IMR-90 (cell line): ENCODE measurements at regions not wholly inside any gene's neighbourhood (a gene's known extent, or its start where the extent isn't known, plus 50 kb on each side); places are given as distances from the start of the nearest gene placed in this dataset.

Experiments
- ATAC-seq: fragments of 200-7000 bp; cut with Tn5 transposase; 2 replicates; pipeline ENCODE4 v1.9.1; 2020; ENCODE audit warnings: low read depth, mild to moderate bottlenecking, moderate library complexity
- BruUV-seq: library from RNA; stranded (reverse); fragments of 400-500 nt; replicated peaks from 2 replicates; lab custom pipeline; 2021; lab: Mats Ljungman, UMichigan
- CTCF ChIA-PET: fragments of 300-600 bp; formaldehyde crosslinking; extraction: SDS; loops from one replicate; lab custom pipeline; 2021; ENCODE audit warnings: antibody characterized with exemption; lab: Yijun Ruan, JAX
- POLR2A ChIA-PET: fragments of 300-600 bp; sonication (Branson Sonifier 250); formaldehyde crosslinking; loops from one replicate; lab custom pipeline; 2022; ENCODE audit warnings: antibody characterized with exemption; ENCODE audit not compliant: unreplicated experiment; lab: Charles Lee
- DNase-seq: peaks from one replicate; pipeline ENCODE4 v3.0.0; 2013
- H2AFZ ChIP-seq: replicated peaks from 2 replicates; pipeline ENCODE3; 2013; ENCODE audit warnings: low read length, mild to moderate bottlenecking; ENCODE audit not compliant: poor library complexity
- H2AK5ac ChIP-seq: 2 replicates; pipeline ENCODE4 v1.6.1; 2013; ENCODE audit warnings: low read depth, low read length, inconsistent platforms
- H2AK9ac ChIP-seq: replicated peaks from 2 replicates; pipeline ENCODE3; 2013; ENCODE audit warnings: mild to moderate bottlenecking, low read depth, low read length, moderate library complexity; ENCODE audit not compliant: poor library complexity
- H2BK120ac ChIP-seq: 2 replicates; pipeline ENCODE4 v1.6.1; 2013; ENCODE audit warnings: low read depth, low read length, inconsistent platforms
- H2BK15ac ChIP-seq: 3 replicates; pipeline ENCODE4 v1.6.1; 2013; ENCODE audit warnings: low read depth, low read length, inconsistent platforms
- H2BK20ac ChIP-seq: 2 replicates; pipeline ENCODE4 v1.6.1; 2013; ENCODE audit warnings: low read depth, mild to moderate bottlenecking, inconsistent platforms, low read length, moderate library complexity
- H2BK5ac ChIP-seq: 2 replicates; pipeline ENCODE4 v1.6.1; 2013; ENCODE audit warnings: mild to moderate bottlenecking, low read depth, low read length, inconsistent platforms; ENCODE audit not compliant: poor library complexity, severe bottlenecking
- H3K14ac ChIP-seq: replicated peaks from 2 replicates; pipeline ENCODE4 v1.6.1; 2013; ENCODE audit warnings: low read depth, low read length, inconsistent platforms
- H3K18ac ChIP-seq: 2 replicates; pipeline ENCODE4 v1.6.1; 2013; ENCODE audit warnings: low read depth, low read length, control low read depth
- H3K23ac ChIP-seq: 2 replicates; pipeline ENCODE4 v1.6.1; 2013; ENCODE audit warnings: low read depth, low read length, inconsistent platforms
- H3K27ac ChIP-seq: 2 replicates; pipeline ENCODE4 v1.5.1; 2013; ENCODE audit warnings: mild to moderate bottlenecking, control low read depth, low read length; ENCODE audit not compliant: insufficient read depth
- H3K27me3 ChIP-seq: 2 replicates; pipeline ENCODE4 v1.6.1; 2013; ENCODE audit warnings: low read length; ENCODE audit not compliant: control insufficient read depth, insufficient read depth
- H3K36me3 ChIP-seq: 2 replicates; pipeline ENCODE4 v1.6.1; 2013; ENCODE audit warnings: low read length, mixed read lengths; ENCODE audit not compliant: control insufficient read depth, insufficient read depth
- H3K4ac ChIP-seq: 2 replicates; pipeline ENCODE4 v1.6.1; 2013; ENCODE audit warnings: low read depth, low read length, inconsistent platforms
- H3K4me1 ChIP-seq: 2 replicates; pipeline ENCODE4 v1.6.1; 2013; ENCODE audit warnings: low read length, mixed read lengths; ENCODE audit not compliant: control insufficient read depth, insufficient read depth
- H3K4me2 ChIP-seq: 2 replicates; pipeline ENCODE4 v1.6.1; 2013; ENCODE audit warnings: low read depth, mild to moderate bottlenecking, control low read depth, low read length, moderate library complexity
- H3K4me3 ChIP-seq: 2 replicates; pipeline ENCODE4 v1.5.1; 2013; ENCODE audit warnings: low read depth, mild to moderate bottlenecking, control low read depth, low read length, moderate library complexity; ENCODE audit not compliant: insufficient read depth
- H3K56ac ChIP-seq: 2 replicates; pipeline ENCODE4 v1.6.1; 2013; ENCODE audit warnings: low read length, inconsistent platforms; ENCODE audit not compliant: insufficient read depth; ENCODE audit errors: extremely low read depth
- H3K79me1 ChIP-seq, 2 experiments: 2 replicates each; pipeline ENCODE4 v1.6.1; 2013; ENCODE audit warnings: low read length in 2 of 2, inconsistent platforms in 1 of 2, low read depth in 1 of 2
- H3K9ac ChIP-seq: 2 replicates; pipeline ENCODE4 v1.6.1; 2013; ENCODE audit warnings: low read depth, low read length, control low read depth
- H3K9me1 ChIP-seq: 2 replicates; pipeline ENCODE4 v1.6.1; 2013; ENCODE audit warnings: low read length, inconsistent platforms; ENCODE audit not compliant: insufficient read depth
- H3K9me3 ChIP-seq: 2 replicates; pipeline ENCODE4 v1.6.1; 2013; ENCODE audit warnings: low read length; ENCODE audit not compliant: control insufficient read depth, insufficient read depth
- H4K20me1 ChIP-seq: 2 replicates; pipeline ENCODE4 v1.6.1; 2013; ENCODE audit warnings: low read length, inconsistent platforms; ENCODE audit not compliant: insufficient read depth
- H4K5ac ChIP-seq: 2 replicates; pipeline ENCODE4 v1.6.1; 2013; ENCODE audit warnings: mild to moderate bottlenecking, low read depth, low read length, control low read depth
- H4K8ac ChIP-seq, 2 experiments: 2 replicates each; pipeline ENCODE4 v1.6.1; 2013; ENCODE audit warnings: low read depth in 2 of 2, low read length in 2 of 2, control low read depth in 1 of 2, inconsistent platforms in 1 of 2
- H4K91ac ChIP-seq: 2 replicates; pipeline ENCODE4 v1.6.1; 2013; ENCODE audit warnings: low read depth, low read length, inconsistent platforms; ENCODE audit not compliant: insufficient read depth
- BHLHE40 ChIP-seq: fragments of 150-350 bp; IDR thresholded peaks from 2 replicates; pipeline ENCODE4 v1.6.1; 2016; ENCODE audit warnings: mild to moderate bottlenecking, low read depth, low read length
- CEBPB ChIP-seq: IDR thresholded peaks from 2 replicates; pipeline ENCODE4 v1.6.1; 2012; ENCODE audit warnings: low read depth, low read length, improper control_type of control experiment
- CHD1 ChIP-seq: IDR thresholded peaks from 2 replicates; pipeline ENCODE4 v1.6.1; 2012; ENCODE audit warnings: low read depth, low read length, improper control_type of control experiment
- ELK1 ChIP-seq: fragments of 150-350 bp; IDR thresholded peaks from 2 replicates; pipeline ENCODE4 v1.6.1; 2016; ENCODE audit warnings: low read depth, mild to moderate bottlenecking, low read length, moderate library complexity, borderline replicate concordance
- FOS ChIP-seq: fragments of 150-350 bp; IDR thresholded peaks from 2 replicates; pipeline ENCODE4 v1.6.1; 2016; ENCODE audit warnings: low read depth, low read length
- MAFK ChIP-seq: IDR thresholded peaks from 2 replicates; pipeline ENCODE4 v1.6.1; 2012; ENCODE audit warnings: low read depth, low read length, improper control_type of control experiment
- MXI1 ChIP-seq: IDR thresholded peaks from 2 replicates; pipeline ENCODE4 v1.6.1; 2012; ENCODE audit warnings: low read depth, mild to moderate bottlenecking, low read length, moderate library complexity, borderline replicate concordance
- NFE2L2 ChIP-seq: fragments of 150-350 bp; IDR thresholded peaks from 2 replicates; pipeline ENCODE4 v1.6.1; 2016; ENCODE audit warnings: low read depth, mild to moderate bottlenecking, low read length
- POLR2A ChIP-seq: IDR thresholded peaks from 2 replicates; pipeline ENCODE4 v1.6.1; 2012; ENCODE audit warnings: mild to moderate bottlenecking, low read depth, low read length
- RCOR1 ChIP-seq: IDR thresholded peaks from 2 replicates; pipeline ENCODE4 v1.6.1; 2012; ENCODE audit warnings: mild to moderate bottlenecking, low read length, improper control_type of control experiment; ENCODE audit not compliant: insufficient replicate concordance
- RFX5 ChIP-seq: IDR thresholded peaks from 2 replicates; pipeline ENCODE4 v1.8.0; 2012; ENCODE audit warnings: low read depth, mild to moderate bottlenecking, low read length, moderate library complexity
- SMC3 ChIP-seq: fragments of 150-350 bp; IDR thresholded peaks from 2 replicates; pipeline ENCODE4 v1.6.1; 2016; ENCODE audit warnings: low read depth, mild to moderate bottlenecking, antibody characterized with exemption, low read length, moderate library complexity
- USF2 ChIP-seq: fragments of 150-350 bp; IDR thresholded peaks from 2 replicates; pipeline ENCODE4 v1.6.1; 2017; ENCODE audit warnings: mild to moderate bottlenecking, antibody characterized with exemption, low read length, low read depth
- WGBS, 2 experiments: methylation state at CpG; one replicate each; pipeline versions ENCODE4 v1.1.5 to v1.1.7; 2013; ENCODE audit warnings: missing lambda C conversion rate in 2 of 2; ENCODE audit not compliant: insufficient read length in 1 of 2; ENCODE audit errors: extremely low coverage in 2 of 2; 5-methylcytosine and 5-hydroxymethylcytosine counted together
- dilution Hi-C: fragments of 300-500 bp; cut with HindIII; formaldehyde crosslinking; loops from one replicate; pipeline ENCODE4 v1.14.3; 2018; ENCODE audit warnings: low sequenced_read_pairs; ENCODE audit not compliant: unreplicated experiment
- in situ Hi-C: fragments of 300-500 bp; cut with MboI; formaldehyde crosslinking; loops from 3 replicates; pipeline ENCODE4 v1.14.3; 2019; ENCODE audit warnings: low sequenced_read_pairs, inconsistent platforms, mixed read lengths
- intact Hi-C: fragments of 100-400 bp; cut with micrococcal nuclease; formaldehyde crosslinking; loops from 2 replicates; pipeline ENCODE4 v1.10.0; 2022

- POLR2A ChIA-PET = no interaction called here
- no TSS peak for BruUV-seq
- dilution Hi-C loops = no loop called here
Observed at GRCh38 chr2:215486291-215487001, 50.6 kb upstream of the FN1 start.

More at GRCh38 chr2:215486291-215487001, 50.6 kb upstream of the FN1 start:
- no peaks in the 10 kb centered on the region for H4K20me1 ChIP-seq
- H3K9me1 ChIP-seq = no peaks in the 10 kb centered on the region
- DNase-seq = no peak
- no peak overlapping the region for H3K27ac ChIP-seq
- WGBS, 2 experiments = no CpG with 5 or more reads among the region's 2 CpGs
- in situ Hi-C loops = no loop called here
- TF ChIP-seq MXI1 = no peak
- TF ChIP-seq CEBPB = no peak
- no peak for TF ChIP-seq RFX5
- TF ChIP-seq MAFK = no peak
- no peak for TF ChIP-seq RCOR1
- no peak for TF ChIP-seq POLR2A
- no peak for TF ChIP-seq USF2
- no peak for TF ChIP-seq FOS
- no peak for TF ChIP-seq ELK1
- no peak for TF ChIP-seq CHD1
- TF ChIP-seq NFE2L2 = no peak
- no peak for TF ChIP-seq SMC3
- TF ChIP-seq BHLHE40 = no peak
- H2AK9ac ChIP-seq = no peak overlapping the region
- intact Hi-C loops = no loop called here
- no peak overlapping the region for H4K91ac ChIP-seq
- H2AFZ ChIP-seq = no peak overlapping the region
- no peak overlapping the region for H3K18ac ChIP-seq
- H3K9ac ChIP-seq = no peak overlapping the region
- CTCF ChIA-PET = no interaction called here
- H3K4me3 ChIP-seq = no peak overlapping the region
- no peaks in the 10 kb centered on the region for H3K4me1 ChIP-seq
- H2BK5ac ChIP-seq = no peak overlapping the region
- no peak for ATAC-seq
- no peak overlapping the region for H3K23ac ChIP-seq
- H3K4ac ChIP-seq = no peak overlapping the region
- H3K27me3 ChIP-seq = no peaks in the 10 kb centered on the region
- no peak overlapping the region for H4K8ac ChIP-seq
- H3K9me3 ChIP-seq = no peaks in the 10 kb centered on the region
- H2BK20ac ChIP-seq = no peak overlapping the region
- H4K5ac ChIP-seq = no peak overlapping the region
- no peak overlapping the region for H3K4me2 ChIP-seq
- no peaks in the 10 kb centered on the region for H3K36me3 ChIP-seq
- no peak overlapping the region for H3K56ac ChIP-seq
- H2AK5ac ChIP-seq = no peak overlapping the region
- H3K14ac ChIP-seq = no peak overlapping the region
- no peak overlapping the region for H2BK15ac ChIP-seq
- no peaks in the 10 kb centered on the region for H3K79me1 ChIP-seq
- H2BK120ac ChIP-seq = no peak overlapping the region
